Right lobe of liver (tissue), 6 donors: ENCODE measurements at regions not wholly inside any gene's neighbourhood (a gene's known extent, or its start where the extent isn't known, plus 50 kb on each side); places are given as distances from the start of the nearest gene placed in this dataset.

Experiments used
- ATAC-seq, 4 donors: fragments of 200-7000 bp; cut with Tn5 transposase; one replicate each; pipeline ENCODE4 v1.9.1; 2020; ENCODE audit warnings: mild to moderate bottlenecking in 4 of 4, moderate library complexity in 4 of 4
- DNase-seq, 3 donors: peaks; one replicate each; pipeline ENCODE4 v3.0.0-alpha.2; 2020
- H3K27ac ChIP-seq, 3 donors: fragments of 200-600 bp; one replicate each; pipeline ENCODE4 v1.8.0; 2022
- H3K27me3 ChIP-seq, 2 donors: fragments of 200-600 bp; one replicate each; pipeline ENCODE4 v1.8.0; 2022
- H3K36me3 ChIP-seq, 4 donors: fragments of 200-600 bp; sonication (generic) in 1 of 4; one replicate each; pipeline versions ENCODE4 v1.5.1 to v1.8.0; 2017 to 2022; ENCODE audit warnings: control low read depth in 1 of 4
- H3K4me1 ChIP-seq, 4 donors: fragments of 200-600 bp; sonication (generic) in 1 of 4; one replicate each; pipeline versions ENCODE4 v1.5.1 to v1.8.0; 2017 to 2022; ENCODE audit warnings: control low read depth in 1 of 4
- H3K4me3 ChIP-seq, 3 donors: fragments of 200-600 bp; one replicate each; pipeline ENCODE4 v1.8.0; 2022
- H3K9me3 ChIP-seq, 4 donors: fragments of 200-600 bp; sonication (generic) in 1 of 4; one replicate each; pipeline versions ENCODE4 v1.5.1 to v1.8.0; 2017 to 2022; ENCODE audit warnings: control low read depth in 1 of 4
- POLR2A ChIP-seq: fragments of 450-650 bp; IDR thresholded peaks from one replicate; pipeline ENCODE4 v1.6.1; 2017; ENCODE audit warnings: antibody characterized with exemption, mild to moderate bottlenecking
- WGBS: methylation state at CpG from one replicate; pipeline ENCODE4 v1.1.6; 2018; ENCODE audit warnings: low coverage, low lambda C conversion rate; ENCODE audit not compliant: insufficient coverage; ENCODE audit errors: missing lambda C conversion rate; 5-methylcytosine and 5-hydroxymethylcytosine counted together
- intact Hi-C, 2 donors: fragments of 100-400 bp; cut with DNase I; formaldehyde crosslinking; loops; one replicate each; pipeline versions ENCODE4 v1.11.2 to v1.14.1; 2022
- TF ChIP-seq, protein P1 (sequence below), 4 donors: fragments of 200-600 bp in 3 of 4; fragments of 450-650 bp in 1 of 4; IDR thresholded peaks; one replicate each; pipeline versions ENCODE4 v1.5.1 to v1.8.0; 2016 to 2022; ENCODE audit warnings: antibody characterized with exemption in 4 of 4, mild to moderate bottlenecking in 2 of 4
- donor health status: DM: no; HTN: yes; CAD: no.
- donor health status: DM: no; HTN: no; CAD: no.
- donor health status: DM: no; HTN: no; CAD: no.
- donor health status: DM: no; HTN: yes; CAD: no.
- donor health status: DM: no; HTN: yes; CAD: no.

DNA sequence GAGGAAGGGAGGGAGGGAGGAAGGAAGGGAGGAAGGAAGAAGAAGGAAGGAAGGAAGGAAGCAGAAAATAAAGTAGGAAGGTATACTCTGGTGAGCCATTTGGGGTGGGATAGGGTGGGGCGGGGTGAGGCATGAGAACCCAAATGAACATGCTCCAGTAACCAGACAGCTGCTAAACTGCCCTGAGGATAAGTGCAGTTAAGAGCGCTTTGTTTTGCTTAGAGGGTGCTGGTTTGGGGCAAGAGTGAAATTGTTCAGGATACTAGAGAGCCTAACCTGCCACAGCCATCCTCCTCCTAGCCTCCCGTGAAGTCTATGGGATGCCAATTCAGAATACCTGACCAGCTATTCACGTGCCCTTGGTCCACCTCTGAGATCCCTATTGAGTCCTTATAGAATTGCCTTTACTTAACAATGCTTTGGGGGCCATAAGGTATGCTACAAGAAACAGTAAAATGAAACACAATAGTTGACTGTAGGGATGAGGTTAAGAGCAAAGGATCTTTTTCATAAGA lies 59.0 kb upstream of the ATF3 start:
- no peaks in the 10 kb centered on the region for H3K36me3 ChIP-seq
- no peaks in the 10 kb centered on the region for H3K4me1 ChIP-seq
- intact Hi-C loops: no loop called here
- no peak overlapping the region for H3K27ac ChIP-seq
- no peak for ATAC-seq
- no peak for TF ChIP-seq POLR2A
- TF ChIP-seq, protein P1, sequence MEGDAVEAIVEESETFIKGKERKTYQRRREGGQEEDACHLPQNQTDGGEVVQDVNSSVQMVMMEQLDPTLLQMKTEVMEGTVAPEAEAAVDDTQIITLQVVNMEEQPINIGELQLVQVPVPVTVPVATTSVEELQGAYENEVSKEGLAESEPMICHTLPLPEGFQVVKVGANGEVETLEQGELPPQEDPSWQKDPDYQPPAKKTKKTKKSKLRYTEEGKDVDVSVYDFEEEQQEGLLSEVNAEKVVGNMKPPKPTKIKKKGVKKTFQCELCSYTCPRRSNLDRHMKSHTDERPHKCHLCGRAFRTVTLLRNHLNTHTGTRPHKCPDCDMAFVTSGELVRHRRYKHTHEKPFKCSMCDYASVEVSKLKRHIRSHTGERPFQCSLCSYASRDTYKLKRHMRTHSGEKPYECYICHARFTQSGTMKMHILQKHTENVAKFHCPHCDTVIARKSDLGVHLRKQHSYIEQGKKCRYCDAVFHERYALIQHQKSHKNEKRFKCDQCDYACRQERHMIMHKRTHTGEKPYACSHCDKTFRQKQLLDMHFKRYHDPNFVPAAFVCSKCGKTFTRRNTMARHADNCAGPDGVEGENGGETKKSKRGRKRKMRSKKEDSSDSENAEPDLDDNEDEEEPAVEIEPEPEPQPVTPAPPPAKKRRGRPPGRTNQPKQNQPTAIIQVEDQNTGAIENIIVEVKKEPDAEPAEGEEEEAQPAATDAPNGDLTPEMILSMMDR (IDR thresholded peaks at IDR 0.05): no peak
- H3K4me3 ChIP-seq: no peak overlapping the region
- no peaks in the 10 kb centered on the region for H3K9me3 ChIP-seq
- no peak for DNase-seq
- H3K27me3 ChIP-seq: no peaks in the 10 kb centered on the region
- 15% methylated on average over 2 of the region's 4 CpGs for WGBS

DNA sequence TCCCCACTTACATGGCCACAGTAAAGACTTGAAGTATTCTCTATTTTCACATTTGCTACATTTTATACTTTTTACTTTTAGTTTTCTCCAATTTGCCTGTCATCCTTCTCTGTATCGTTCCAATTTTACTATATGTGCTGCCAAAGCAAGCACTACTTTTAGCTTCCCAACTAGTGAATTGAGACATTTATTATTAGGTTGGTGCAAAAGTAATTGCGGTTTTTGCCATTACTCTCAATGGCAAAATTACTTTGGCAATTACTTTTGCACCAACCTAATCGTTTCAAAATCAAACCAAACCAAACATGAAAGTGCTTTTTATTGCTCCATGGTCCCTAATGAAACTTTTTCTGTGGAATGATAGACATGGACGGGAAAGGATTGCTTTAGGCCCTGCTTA lies 56.6 kb upstream of the ATF3 start:
- no peak for DNase-seq
- TF ChIP-seq, protein P1 (IDR thresholded peaks at IDR 0.05): no peak
- TF ChIP-seq POLR2A: no peak
- no peaks in the 10 kb centered on the region for H3K4me1 ChIP-seq
- intact Hi-C loops: no loop called here
- WGBS: 71% methylated on average over 4 of the region's 4 CpGs
- no peak overlapping the region for H3K4me3 ChIP-seq
- ATAC-seq: no peak
- H3K9me3 ChIP-seq: no peaks in the 10 kb centered on the region
- H3K27ac ChIP-seq: no peak overlapping the region
- H3K36me3 ChIP-seq: no peaks in the 10 kb centered on the region
- no peaks in the 10 kb centered on the region for H3K27me3 ChIP-seq

DNA sequence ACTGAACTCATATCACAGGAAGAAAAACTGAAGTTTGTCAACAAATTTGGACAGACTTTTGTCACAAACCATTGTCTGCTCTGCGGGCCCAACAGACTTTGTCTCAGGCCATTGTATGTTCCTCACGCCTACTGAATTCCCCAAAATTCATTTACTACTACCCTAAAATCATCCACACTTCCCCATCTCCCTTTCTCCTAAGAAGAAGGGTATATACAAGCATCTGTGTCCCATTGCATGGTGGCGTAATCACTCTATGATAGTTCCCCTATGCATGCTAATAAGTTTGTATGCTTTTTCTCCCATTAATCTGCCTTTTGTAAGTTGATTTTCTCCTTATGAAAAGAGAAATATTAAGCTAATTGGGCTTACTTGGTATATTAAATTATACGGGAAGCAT lies 54.9 kb upstream of the ATF3 start:
- no peak for TF ChIP-seq POLR2A
- TF ChIP-seq, protein P1 (IDR thresholded peaks at IDR 0.05): no peak
- intact Hi-C loops: no loop called here
- Histone ChIP-seq H3K27ac (no peak overlapping the region), H3K9me3 (no peaks in the 10 kb centered on the region), H3K4me1 (no peaks in the 10 kb centered on the region), H3K27me3 (no peaks in the 10 kb centered on the region), H3K4me3 (no peak overlapping the region), H3K36me3 (no peaks in the 10 kb centered on the region)
- no peak for ATAC-seq
- WGBS: 58% methylated on average over 3 of the region's 4 CpGs
- no peak for DNase-seq

DNA sequence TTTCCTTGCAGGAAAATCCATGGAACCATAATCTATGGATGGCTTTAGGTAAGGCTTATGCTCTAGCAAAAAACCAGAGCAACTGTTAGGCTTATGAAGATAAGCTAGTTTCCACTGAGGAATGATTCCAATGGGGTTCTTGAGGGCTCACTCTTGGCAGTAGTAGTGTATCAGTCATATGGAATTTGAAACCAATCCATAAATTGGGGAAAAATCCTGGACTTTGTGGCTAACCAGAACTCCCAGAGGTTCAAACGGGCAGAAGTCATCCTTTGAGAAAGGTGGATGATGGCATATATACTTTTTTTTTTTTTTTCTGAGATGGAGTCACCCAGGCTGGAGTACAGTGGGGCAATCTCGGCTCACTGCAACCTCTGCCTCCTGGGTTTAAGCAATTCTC lies 54.2 kb upstream of the ATF3 start:
- Histone ChIP-seq H3K4me1 (no peaks in the 10 kb centered on the region), H3K4me3 (no peak overlapping the region), H3K27me3 (no peaks in the 10 kb centered on the region), H3K27ac (no peak overlapping the region), H3K9me3 (no peaks in the 10 kb centered on the region), H3K36me3 (no peaks in the 10 kb centered on the region)
- intact Hi-C loops: no loop called here
- TF ChIP-seq, protein P1 (IDR thresholded peaks at IDR 0.05): no peak
- TF ChIP-seq POLR2A: no peak
- DNase-seq (no peak), ATAC-seq (no peak)
- WGBS: 78% methylated on average over 2 of the region's 2 CpGs

DNA sequence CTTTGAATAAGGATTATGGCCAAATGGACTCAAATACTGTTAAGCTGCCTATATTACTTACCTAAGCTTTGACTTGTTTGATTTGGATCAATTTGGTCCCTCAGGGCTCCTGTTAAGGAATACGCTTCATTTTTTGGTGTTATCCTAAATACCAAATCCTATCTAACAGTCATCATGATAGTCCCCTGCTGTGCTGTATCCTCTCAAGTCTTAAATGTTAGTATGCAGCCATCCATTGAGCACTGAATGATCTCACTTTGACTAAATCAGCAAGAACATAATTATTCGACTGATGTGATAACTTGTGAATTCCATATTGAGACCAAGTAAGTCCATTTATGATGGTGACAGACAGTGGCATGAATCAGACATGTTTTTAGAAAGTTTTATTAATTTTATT lies 53.1 kb upstream of the ATF3 start:
- 92% methylated on average over 2 of the region's 2 CpGs for WGBS
- Histone ChIP-seq H3K27me3 (no peaks in the 10 kb centered on the region), H3K36me3 (no peaks in the 10 kb centered on the region), H3K4me1 (no peaks in the 10 kb centered on the region), H3K4me3 (no peak overlapping the region), H3K27ac (no peak overlapping the region), H3K9me3 (no peaks in the 10 kb centered on the region)
- ATAC-seq: no peak
- no peak for DNase-seq
- intact Hi-C loops: no loop called here
- TF ChIP-seq POLR2A: no peak
- TF ChIP-seq, protein P1 (IDR thresholded peaks at IDR 0.05): no peak
